Stimulated activated CD4-positive, alpha-beta T cell treated with anti-CD3 and anti-CD28 coated beads, Interleukin-2, amount 100 ng/mL, for 24 hours (primary cell): ENCODE measurements at regions not wholly inside any gene's neighbourhood (a gene's known extent, or its start where the extent isn't known, plus 50 kb on each side); places are given as distances from the start of the nearest gene placed in this dataset.

Experiments
- DNase-seq, 2 donors: peaks; one replicate each; pipeline ENCODE4 v3.0.0-alpha.2; 2020

GRCh38 chr3:117485841-117486240, 776.3 kb downstream of the TUSC7 start:
- no peak for DNase-seq

- DNase-seq, result no peak
Observed at GRCh38 chr3:117486719-117487716, 777.4 kb downstream of the TUSC7 start.

GRCh38 chr3:117488983-117489382, 779.4 kb downstream of the TUSC7 start:
- DNase-seq, result no peak

GRCh38 chr3:117489663-117490079, 780.1 kb downstream of the TUSC7 start:
- DNase-seq, result no peak

- DNase-seq, result no peak
Observed at GRCh38 chr3:117490716-117491115, 781.1 kb downstream of the TUSC7 start.

GRCh38 chr3:117495620-117496019, 786.0 kb downstream of the TUSC7 start:
- DNase-seq, result no peak

- DNase-seq, result no peak
Observed at GRCh38 chr3:117499189-117499870, 789.8 kb downstream of the TUSC7 start.

- no peak for DNase-seq
Observed at GRCh38 chr3:117507958-117508357, 798.4 kb downstream of the TUSC7 start.

- no peak for DNase-seq
Observed at GRCh38 chr3:117509858-117510257, 800.3 kb downstream of the TUSC7 start.

GRCh38 chr3:117510396-117510795, 800.8 kb downstream of the TUSC7 start:
- DNase-seq, result no peak

- DNase-seq, result no peak
Observed at GRCh38 chr3:117512975-117513374, 803.4 kb downstream of the TUSC7 start.

GRCh38 chr3:117515309-117515708, 805.7 kb downstream of the TUSC7 start:
- no peak for DNase-seq

- DNase-seq, result no peak
Observed at GRCh38 chr3:117518364-117518763, 808.8 kb downstream of the TUSC7 start.

GRCh38 chr3:117519776-117520175, 810.2 kb downstream of the TUSC7 start:
- no peak for DNase-seq

- no peak for DNase-seq
Observed at GRCh38 chr3:117520582-117520981, 811.0 kb downstream of the TUSC7 start.

- DNase-seq, result no peak
Observed at GRCh38 chr3:117523418-117523817, 813.8 kb downstream of the TUSC7 start.

GRCh38 chr3:117524890-117525289, 815.3 kb downstream of the TUSC7 start:
- DNase-seq, result no peak

- DNase-seq, result no peak
Observed at GRCh38 chr3:117526470-117527079, 817.0 kb downstream of the TUSC7 start.

GRCh38 chr3:117527346-117527745, 817.8 kb downstream of the TUSC7 start:
- no peak for DNase-seq

GRCh38 chr3:117528688-117529087, 819.1 kb downstream of the TUSC7 start:
- no peak for DNase-seq

GRCh38 chr3:117531078-117531767, 821.6 kb downstream of the TUSC7 start:
- DNase-seq, result no peak

- DNase-seq, result no peak
Observed at GRCh38 chr3:117532268-117532667, 822.7 kb downstream of the TUSC7 start.

GRCh38 chr3:117534138-117534537, 824.6 kb downstream of the TUSC7 start:
- no peak for DNase-seq
